Naive B cell (primary cell): ENCODE measurements at regions not wholly inside any gene's neighbourhood (a gene's known extent, or its start where the extent isn't known, plus 50 kb on each side); places are given as distances from the start of the nearest gene placed in this dataset.
"Not testable (repeated sequence)": the region's sequence is repeated elsewhere in the genome, so short reads cannot be mapped to it uniquely, and the experiment has no call there.

Experiments
- ATAC-seq, 2 donors: fragments of 150-1000 bp; cut with Tn5 transposase; 2 replicates each; pipeline ENCODE4 v1.10.0; 2021; ENCODE audit warnings: low read depth in 2 of 2, mild to moderate bottlenecking in 2 of 2, moderate library complexity in 2 of 2
- DNase-seq: peaks from one replicate; pipeline ENCODE4 v3.0.0; 2022
- H3K27ac Mint-ChIP-seq, 6 donors: one replicate each; pipeline ENCODE4 v1.8.0; 2020 to 2022; ENCODE audit warnings: mild to moderate bottlenecking in 6 of 6, mixed read lengths in 6 of 6, moderate library complexity in 5 of 6, inconsistent platforms in 2 of 6
- H3K27me3 Mint-ChIP-seq, 3 donors: one replicate each; pipeline ENCODE4 v1.8.0; 2021 to 2022; ENCODE audit warnings: mixed read lengths in 3 of 3, mild to moderate bottlenecking in 1 of 3
- H3K36me3 Mint-ChIP-seq, 2 donors: one replicate each; pipeline ENCODE4 v1.8.0; 2020 to 2022; ENCODE audit warnings: mixed read lengths in 2 of 2, inconsistent platforms in 1 of 2, mild to moderate bottlenecking in 1 of 2
- H3K4me1 Mint-ChIP-seq, 3 donors: one replicate each; pipeline ENCODE4 v1.8.0; 2020 to 2022; ENCODE audit warnings: mixed read lengths in 3 of 3, inconsistent platforms in 1 of 3, mild to moderate bottlenecking in 1 of 3, moderate library complexity in 1 of 3
- H3K4me3 Mint-ChIP-seq, 8 donors: one replicate each; pipeline ENCODE4 v1.8.0; 2020 to 2022; ENCODE audit warnings: mild to moderate bottlenecking in 8 of 8, mixed read lengths in 8 of 8, moderate library complexity in 8 of 8, inconsistent platforms in 2 of 8
- H3K9me3 Mint-ChIP-seq, 7 donors: one replicate each; pipeline ENCODE4 v1.8.0; 2020 to 2022; ENCODE audit warnings: mixed read lengths in 7 of 7, mild to moderate bottlenecking in 5 of 7, inconsistent platforms in 2 of 7, moderate library complexity in 1 of 7

DNA sequence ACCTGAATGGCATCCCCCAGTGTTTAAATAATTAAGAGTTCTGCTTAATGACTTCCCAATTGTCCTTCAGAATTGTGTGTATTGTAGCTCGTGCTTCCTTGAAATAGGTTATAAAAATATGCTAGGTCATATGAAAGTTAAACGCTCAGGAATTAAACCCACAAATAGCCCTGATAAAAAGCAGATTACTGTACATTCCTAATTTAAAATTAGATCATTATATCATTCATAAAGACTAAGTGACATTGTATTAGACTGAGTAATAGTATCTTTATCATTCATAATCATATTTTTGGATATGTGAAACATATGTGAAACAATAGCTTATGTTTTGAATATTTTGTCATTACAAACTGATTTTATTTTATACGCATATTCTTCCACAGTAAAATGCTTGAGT lies 1706.7 kb downstream of the HACE1 start:
- no peak for ATAC-seq
- Mint-ChIP-seq H3K27me3 (no peaks in the 10 kb centered on the region), H3K4me3 (no peak overlapping the region), H3K27ac (no peak overlapping the region), H3K9me3 (no peaks in the 10 kb centered on the region), H3K36me3 (no peaks in the 10 kb centered on the region), H3K4me1 (no peaks in the 10 kb centered on the region)
- no peak for DNase-seq

DNA sequence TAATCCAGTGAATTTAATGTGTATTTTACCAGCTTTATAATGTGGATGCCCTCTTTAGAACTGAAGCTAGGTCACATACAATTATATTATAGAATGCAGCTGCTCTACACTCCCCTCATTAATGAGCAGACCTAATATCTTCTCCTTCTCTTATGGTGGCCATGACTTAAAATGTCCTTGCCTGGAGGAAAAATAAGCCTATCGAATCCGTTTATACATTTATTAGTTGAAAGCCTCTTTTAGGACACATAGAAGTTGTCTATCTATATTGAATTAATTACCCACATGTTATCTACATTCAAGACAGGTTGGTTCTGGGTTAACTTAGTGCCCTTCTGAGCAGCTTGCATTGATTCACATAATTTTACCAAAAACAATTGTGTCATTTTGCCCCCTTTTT lies 1716.8 kb downstream of the HACE1 start:
- H3K4me3 Mint-ChIP-seq = no peak overlapping the region
- H3K27me3 Mint-ChIP-seq = no peaks in the 10 kb centered on the region
- peaks cover 0 to 2% (median 0%) of the 10 kb centered on the region in 7 donors for H3K9me3 Mint-ChIP-seq
- ATAC-seq = no peak
- no peak for DNase-seq
- H3K36me3 Mint-ChIP-seq = no peaks in the 10 kb centered on the region
- H3K4me1 Mint-ChIP-seq = no peaks in the 10 kb centered on the region
- no peak overlapping the region for H3K27ac Mint-ChIP-seq

DNA sequence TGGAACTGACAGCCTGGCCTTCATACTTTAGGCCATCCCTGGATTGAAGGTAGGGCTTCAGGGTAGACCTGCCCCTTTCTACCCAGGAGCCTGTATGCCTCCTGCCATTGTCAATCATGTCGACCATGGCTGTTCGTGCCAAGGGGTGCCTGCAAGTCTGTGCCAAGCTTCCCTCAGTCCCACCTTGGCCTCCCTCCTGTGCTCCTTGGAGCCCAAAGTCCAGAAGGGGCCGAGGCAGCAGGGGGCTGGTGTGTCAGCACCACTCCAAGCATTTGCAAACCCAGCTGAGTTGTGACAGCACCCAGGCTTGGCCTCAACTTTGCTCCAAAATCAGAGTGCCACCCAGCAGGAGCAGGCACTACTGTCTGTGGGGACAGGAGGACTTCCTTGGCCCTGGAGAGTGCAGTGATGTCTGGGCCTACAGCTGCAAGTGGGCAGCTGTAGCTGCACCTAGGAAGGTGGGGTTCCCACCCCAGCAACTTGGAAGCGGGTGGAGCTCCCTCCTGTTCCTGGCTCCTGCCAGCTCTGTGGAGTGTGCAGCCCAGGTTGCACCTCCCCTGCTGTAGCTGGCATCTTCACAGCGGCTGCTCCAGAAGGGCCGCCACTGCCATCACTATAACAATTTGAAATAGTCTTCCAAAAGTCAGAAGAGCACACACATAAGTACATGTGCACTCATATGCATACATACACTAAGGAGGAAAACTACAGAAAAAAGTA lies 1719.3 kb downstream of the HACE1 start:
- H3K36me3 Mint-ChIP-seq = no peaks in the 10 kb centered on the region
- no peaks in the 10 kb centered on the region for H3K4me1 Mint-ChIP-seq
- no peak overlapping the region for H3K27ac Mint-ChIP-seq
- DNase-seq (no peak), ATAC-seq (no peak)
- H3K9me3 Mint-ChIP-seq = no peaks in the 10 kb centered on the region
- no peak overlapping the region for H3K4me3 Mint-ChIP-seq
- no peaks in the 10 kb centered on the region for H3K27me3 Mint-ChIP-seq

DNA sequence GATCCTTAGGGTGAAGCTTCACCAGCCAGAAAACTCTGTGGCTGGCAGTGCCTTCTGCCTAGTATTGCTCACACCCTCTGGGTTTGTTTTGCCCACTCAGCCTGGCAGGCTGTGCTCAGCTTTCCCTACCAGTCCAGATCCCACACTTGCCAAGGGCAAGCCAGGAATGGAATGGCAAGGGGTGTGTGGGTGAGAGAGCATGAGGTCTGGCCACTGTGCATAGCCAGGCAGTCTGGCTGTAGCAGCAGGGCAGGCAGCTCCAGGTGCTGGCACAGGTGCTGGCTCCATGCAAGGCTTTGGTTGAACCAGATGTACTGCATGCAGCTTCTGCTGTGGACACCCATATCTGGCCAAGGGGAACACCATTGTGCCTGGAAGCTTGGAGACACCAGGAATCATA lies 1720.3 kb downstream of the HACE1 start:
- DNase-seq (no peak), ATAC-seq (no peak)
- no peaks in the 10 kb centered on the region for H3K9me3 Mint-ChIP-seq
- H3K27me3 Mint-ChIP-seq = no peaks in the 10 kb centered on the region
- H3K27ac Mint-ChIP-seq = no peak overlapping the region
- H3K36me3 Mint-ChIP-seq = no peaks in the 10 kb centered on the region
- no peaks in the 10 kb centered on the region for H3K4me1 Mint-ChIP-seq
- no peak overlapping the region for H3K4me3 Mint-ChIP-seq

DNA sequence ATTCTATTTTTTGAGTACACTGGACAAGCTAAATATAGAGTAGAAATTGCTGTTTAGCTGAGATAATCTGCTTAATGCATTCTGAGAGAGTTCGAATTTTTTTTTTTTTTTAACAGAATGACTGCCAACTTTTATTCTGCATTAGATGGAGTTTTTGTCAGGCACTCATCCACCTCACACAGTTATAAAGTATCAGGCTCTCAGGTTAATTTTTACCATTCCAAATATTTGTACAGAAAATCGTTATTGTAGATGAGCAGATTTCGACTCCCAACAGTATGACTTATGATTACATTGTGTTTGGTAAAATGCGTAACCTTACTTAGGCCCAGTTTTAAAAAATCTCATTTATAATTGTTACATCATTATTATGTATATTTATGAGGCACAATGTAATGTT lies 1731.0 kb downstream of the GRIK2 start:
- Mint-ChIP-seq H3K27ac (no peak overlapping the region), H3K4me3 (no peak overlapping the region), H3K9me3 (peaks cover 0 to 3% (median 0%) of the 10 kb centered on the region in 7 donors), H3K4me1 (no peaks in the 10 kb centered on the region), H3K36me3 (no peaks in the 10 kb centered on the region), H3K27me3 (no peaks in the 10 kb centered on the region)
- ATAC-seq (no peak), DNase-seq (no peak)

DNA sequence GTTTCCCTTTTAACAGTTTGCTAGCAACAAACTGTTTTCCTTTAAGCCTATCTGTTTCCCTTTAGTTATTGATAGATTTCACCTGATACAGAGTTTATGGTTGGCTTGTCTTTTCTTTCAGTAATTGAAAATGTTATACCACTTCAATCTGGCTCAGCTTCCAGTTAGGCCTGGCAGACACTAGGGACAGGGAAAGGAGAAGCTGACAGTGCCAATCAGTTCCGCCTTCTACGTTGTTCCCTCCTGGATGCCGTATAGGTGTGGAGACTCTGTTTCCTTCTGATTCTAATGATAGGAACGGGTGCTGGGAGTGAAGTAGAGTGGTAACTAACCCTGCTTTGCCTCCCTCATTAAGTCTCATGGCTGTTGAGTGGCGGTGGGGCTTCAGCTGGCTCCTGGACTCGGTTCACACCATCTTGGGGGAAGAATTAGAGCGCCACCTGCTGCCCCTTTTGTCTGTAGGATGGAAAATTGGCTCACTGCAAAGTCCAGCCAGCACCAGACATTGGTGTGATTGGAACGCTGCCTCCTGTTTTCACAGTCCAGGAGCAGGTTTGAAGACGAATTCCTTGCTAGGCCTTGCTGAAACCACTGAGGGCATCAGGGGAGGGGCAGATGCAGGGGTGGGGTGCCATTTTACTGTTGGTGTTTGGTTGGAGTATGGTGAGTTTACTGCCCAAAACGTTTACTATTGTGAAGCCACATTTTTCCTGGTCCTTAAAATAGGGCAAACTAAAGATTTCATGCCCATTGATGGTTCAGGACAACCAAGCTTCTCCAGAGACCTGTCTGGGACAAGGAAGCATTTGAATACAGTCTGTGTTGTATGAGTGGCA lies 1729.5 kb downstream of the GRIK2 start:
- Mint-ChIP-seq H3K27me3 (no peaks in the 10 kb centered on the region), H3K4me3 (peak overlapping the region in 1 of 8 donors; percentile 21), H3K36me3 (no peaks in the 10 kb centered on the region), H3K9me3 (peaks cover 0 to 3% (median 0%) of the 10 kb centered on the region in 7 donors), H3K4me1 (no peaks in the 10 kb centered on the region), H3K27ac (no peak overlapping the region)
- DNase-seq = no peak
- no peak for ATAC-seq

DNA sequence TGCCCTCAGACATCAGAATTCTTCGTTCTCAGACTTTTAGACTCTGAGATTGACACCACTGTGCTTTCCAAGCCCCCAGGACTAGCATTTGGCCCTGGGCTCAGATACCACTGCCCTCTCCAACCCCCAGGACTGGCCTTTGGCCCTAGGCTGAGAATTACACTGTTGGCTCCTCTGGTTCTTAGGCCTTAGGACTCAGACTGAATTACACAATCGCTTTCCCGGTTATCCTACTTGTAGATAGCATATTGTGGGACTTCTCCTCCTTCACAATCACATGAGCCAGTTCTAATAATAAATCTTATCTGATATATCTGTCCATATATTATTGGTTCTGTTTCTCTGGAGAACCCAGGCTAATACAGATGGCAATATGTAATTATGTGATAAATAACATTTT lies 1725.5 kb downstream of the GRIK2 start:
- DNase-seq (no peak), ATAC-seq (no peak)
- H3K36me3 Mint-ChIP-seq = no peaks in the 10 kb centered on the region
- H3K4me3 Mint-ChIP-seq = no peak overlapping the region
- H3K27me3 Mint-ChIP-seq = no peaks in the 10 kb centered on the region
- no peak overlapping the region for H3K27ac Mint-ChIP-seq
- peaks cover 0 to 5% (median 0%) of the 10 kb centered on the region in 7 donors for H3K9me3 Mint-ChIP-seq
- H3K4me1 Mint-ChIP-seq = no peaks in the 10 kb centered on the region

DNA sequence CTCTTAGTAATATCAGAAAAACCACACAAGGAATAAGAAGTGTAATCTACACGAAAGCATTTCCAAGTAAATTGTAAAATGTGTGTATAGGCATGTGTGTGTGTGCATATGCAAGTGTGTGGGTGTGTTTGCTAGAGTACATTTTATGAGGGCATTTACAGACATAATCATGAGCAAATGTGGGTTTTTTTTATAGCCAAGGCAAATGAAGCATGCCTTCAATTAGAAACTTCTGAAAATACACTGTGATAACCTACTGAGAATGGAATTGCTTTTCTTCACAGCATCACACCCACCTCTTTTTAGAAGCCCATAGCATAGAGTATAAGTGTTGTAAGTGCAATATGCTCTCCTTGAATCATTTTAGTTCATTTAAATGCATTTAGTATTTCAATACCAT lies 1721.1 kb downstream of the GRIK2 start:
- Mint-ChIP-seq H3K9me3 (peaks cover 0 to 7% (median 2%) of the 10 kb centered on the region in 7 donors), H3K27me3 (no peaks in the 10 kb centered on the region), H3K27ac (no peak overlapping the region), H3K4me1 (no peaks in the 10 kb centered on the region), H3K4me3 (no peak overlapping the region), H3K36me3 (no peaks in the 10 kb centered on the region)
- DNase-seq (no peak), ATAC-seq (no peak)

DNA sequence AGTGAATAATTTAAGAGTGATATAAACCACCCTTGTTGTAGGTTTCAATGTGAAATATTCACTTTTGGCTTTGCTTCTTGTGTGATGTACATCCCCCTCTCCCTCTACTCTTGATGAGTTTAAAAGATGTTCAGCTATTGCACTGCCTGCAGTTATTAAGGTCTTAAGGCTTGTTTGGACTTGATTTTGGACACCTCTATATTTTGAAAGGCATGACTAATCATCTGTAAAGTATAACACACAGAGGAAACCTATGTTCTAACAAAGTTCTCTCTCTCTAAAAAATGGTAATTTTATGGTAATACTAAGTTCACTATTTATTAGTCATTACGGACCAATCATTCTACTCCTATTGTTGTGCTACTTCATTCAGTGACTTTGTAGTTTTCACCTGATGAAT lies 1719.9 kb downstream of the GRIK2 start:
- Mint-ChIP-seq H3K4me1 (no peaks in the 10 kb centered on the region), H3K27me3 (no peaks in the 10 kb centered on the region), H3K27ac (no peak overlapping the region), H3K36me3 (no peaks in the 10 kb centered on the region), H3K4me3 (no peak overlapping the region), H3K9me3 (peaks cover 0 to 7% (median 2%) of the 10 kb centered on the region in 7 donors)
- ATAC-seq (no peak), DNase-seq (no peak)

DNA sequence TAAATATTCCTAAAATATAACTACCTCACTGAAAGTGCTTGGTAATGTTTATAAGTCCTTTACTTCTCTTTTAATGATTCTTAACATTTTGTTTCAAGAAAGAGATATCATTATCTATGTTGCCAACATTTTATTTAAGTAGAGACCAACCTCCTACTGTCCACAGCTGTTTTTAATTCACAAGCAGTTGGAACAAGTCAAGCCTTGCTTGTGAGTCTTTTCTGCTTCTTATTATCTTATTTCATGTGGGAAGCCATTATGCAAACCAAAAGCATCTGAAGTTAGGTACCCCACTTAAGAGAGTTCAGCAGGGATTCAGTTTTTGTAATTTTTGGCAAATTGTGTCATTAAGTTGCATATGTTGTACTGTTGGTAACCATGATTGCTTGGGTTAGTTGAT lies 1714.5 kb downstream of the GRIK2 start:
- no peaks in the 10 kb centered on the region for H3K36me3 Mint-ChIP-seq
- no peak for ATAC-seq
- no peak for DNase-seq
- peaks cover 0 to 12% (median 0%) of the 10 kb centered on the region in 7 donors for H3K9me3 Mint-ChIP-seq
- no peak overlapping the region for H3K27ac Mint-ChIP-seq
- H3K4me3 Mint-ChIP-seq = no peak overlapping the region
- H3K27me3 Mint-ChIP-seq = no peaks in the 10 kb centered on the region
- H3K4me1 Mint-ChIP-seq = no peaks in the 10 kb centered on the region

DNA sequence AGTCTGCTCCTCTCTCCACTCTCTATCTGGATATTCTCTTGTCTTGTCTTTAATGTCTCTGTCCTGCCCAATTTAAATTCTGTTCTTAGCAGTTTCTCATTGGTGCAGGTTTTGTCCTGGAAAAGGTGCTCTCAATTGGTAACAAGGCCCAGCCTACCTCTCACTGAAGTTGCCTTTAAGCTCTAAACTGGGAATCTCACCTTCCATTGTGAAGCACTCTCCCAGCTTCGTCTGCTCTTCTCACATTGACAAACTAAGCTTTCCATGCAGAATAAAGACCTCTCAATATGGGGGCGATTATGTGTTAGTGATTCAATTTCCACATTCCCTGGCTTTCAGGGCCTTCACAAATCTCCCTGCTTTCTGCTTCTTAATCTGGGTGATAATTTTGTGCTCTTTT lies 1712.2 kb downstream of the GRIK2 start:
- DNase-seq (no peak), ATAC-seq (no peak)
- Mint-ChIP-seq H3K4me1 (no peaks in the 10 kb centered on the region), H3K4me3 (no peak overlapping the region), H3K27ac (no peak overlapping the region), H3K9me3 (peaks cover 0 to 8% (median 0%) of the 10 kb centered on the region in 7 donors), H3K27me3 (no peaks in the 10 kb centered on the region), H3K36me3 (no peaks in the 10 kb centered on the region)

DNA sequence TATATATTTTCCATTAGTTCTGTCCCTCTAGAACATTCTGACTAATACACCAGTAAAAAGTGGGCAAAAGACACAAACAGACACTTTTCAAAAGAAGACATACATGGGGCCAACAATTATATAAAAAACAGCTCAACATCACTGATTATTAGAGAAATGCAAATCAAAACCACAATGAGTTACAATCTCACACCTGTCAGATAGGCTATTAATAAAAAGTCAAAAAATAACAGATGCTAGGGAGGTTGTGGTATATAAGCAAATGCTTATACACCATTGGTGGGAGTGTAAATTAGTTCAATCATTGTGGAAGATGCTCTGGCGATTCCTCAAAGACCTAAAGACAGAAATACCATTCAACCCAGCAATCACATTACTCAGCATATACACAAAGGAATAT lies 1707.8 kb downstream of the GRIK2 start:
- DNase-seq = no peak
- Mint-ChIP-seq H3K36me3 (no peaks in the 10 kb centered on the region), H3K4me3 (no peak overlapping the region), H3K27ac (no peak overlapping the region), H3K27me3 (no peaks in the 10 kb centered on the region), H3K4me1 (no peaks in the 10 kb centered on the region), H3K9me3 (peaks cover 0 to 15% (median 5%) of the 10 kb centered on the region in 7 donors)
- ATAC-seq = no peak

DNA sequence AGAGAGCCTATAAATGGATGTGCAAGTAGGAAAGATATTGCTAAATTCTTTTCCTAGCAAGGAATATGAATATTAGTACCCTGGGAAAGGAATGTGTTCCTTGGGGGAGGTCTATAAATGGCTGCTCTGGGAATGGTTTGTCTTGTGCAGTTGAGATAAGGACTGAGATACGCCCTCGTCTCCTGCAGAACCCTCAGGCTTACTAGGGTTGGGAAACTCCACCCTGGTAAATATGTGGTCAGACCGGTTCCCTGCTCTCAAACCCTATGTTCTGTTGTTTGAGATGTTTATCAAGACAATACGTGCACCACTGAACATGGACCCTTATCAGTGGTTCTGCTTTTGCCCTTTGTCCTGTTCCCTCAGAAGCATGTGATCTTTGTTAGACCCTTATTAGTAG lies 1698.9 kb downstream of the GRIK2 start:
- peaks cover 0 to 23% (median 7%) of the 10 kb centered on the region in 7 donors for H3K9me3 Mint-ChIP-seq
- H3K27ac Mint-ChIP-seq, H3K27me3 Mint-ChIP-seq, DNase-seq, ATAC-seq, H3K4me1 Mint-ChIP-seq, H3K4me3 Mint-ChIP-seq, H3K36me3 Mint-ChIP-seq: not testable (repeated sequence)

DNA sequence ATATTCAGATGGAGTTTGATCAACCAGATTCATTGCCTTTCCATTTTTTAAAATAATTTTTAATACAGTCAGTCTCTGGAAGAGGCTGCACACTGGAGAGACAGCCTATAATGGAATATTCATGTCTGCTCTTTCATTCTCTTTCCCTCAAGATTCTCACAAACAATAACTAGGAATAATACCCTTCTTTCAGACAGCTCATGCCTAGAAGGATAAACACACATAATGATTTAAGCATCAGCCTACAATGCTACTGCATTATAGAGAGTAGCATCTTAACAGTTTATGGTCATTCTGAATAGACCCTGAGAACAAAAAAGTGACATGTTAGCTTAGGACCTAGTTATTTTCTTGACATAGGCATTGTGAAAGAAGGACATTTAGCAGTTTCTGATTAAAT lies 1692.3 kb downstream of the GRIK2 start:
- Mint-ChIP-seq H3K9me3 (peaks cover 0 to 2% (median 0%) of the 10 kb centered on the region in 7 donors), H3K36me3 (no peaks in the 10 kb centered on the region), H3K4me3 (no peak overlapping the region), H3K27me3 (no peaks in the 10 kb centered on the region), H3K27ac (no peak overlapping the region), H3K4me1 (no peaks in the 10 kb centered on the region)
- DNase-seq (no peak), ATAC-seq (no peak)
